ENCODE measurements at regions not wholly inside any gene's neighbourhood (a gene's known extent, or its start where the extent isn't known, plus 50 kb on each side); places are given as distances from the start of the nearest gene placed in this dataset.

DNA sequence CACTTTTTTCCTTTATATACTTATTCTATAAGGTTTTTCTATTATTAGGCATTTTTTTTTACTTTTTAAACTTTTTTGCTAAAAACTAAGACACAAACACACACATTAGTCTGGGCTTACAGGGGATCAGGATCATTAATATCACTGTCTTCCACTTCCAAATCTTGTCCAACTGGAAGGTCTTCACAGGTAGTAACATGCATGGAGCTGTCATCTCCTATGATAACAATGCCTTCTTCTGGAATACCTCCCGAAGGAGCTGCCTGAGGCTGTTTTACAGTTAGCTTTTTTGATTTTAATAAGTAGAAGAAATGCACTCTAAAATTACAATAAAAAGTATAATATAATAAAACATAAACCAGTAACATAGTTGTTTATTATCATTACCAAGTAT, 345.5 kb upstream of the PTGER4 start:
- TF ChIP-seq, protein P1, sequence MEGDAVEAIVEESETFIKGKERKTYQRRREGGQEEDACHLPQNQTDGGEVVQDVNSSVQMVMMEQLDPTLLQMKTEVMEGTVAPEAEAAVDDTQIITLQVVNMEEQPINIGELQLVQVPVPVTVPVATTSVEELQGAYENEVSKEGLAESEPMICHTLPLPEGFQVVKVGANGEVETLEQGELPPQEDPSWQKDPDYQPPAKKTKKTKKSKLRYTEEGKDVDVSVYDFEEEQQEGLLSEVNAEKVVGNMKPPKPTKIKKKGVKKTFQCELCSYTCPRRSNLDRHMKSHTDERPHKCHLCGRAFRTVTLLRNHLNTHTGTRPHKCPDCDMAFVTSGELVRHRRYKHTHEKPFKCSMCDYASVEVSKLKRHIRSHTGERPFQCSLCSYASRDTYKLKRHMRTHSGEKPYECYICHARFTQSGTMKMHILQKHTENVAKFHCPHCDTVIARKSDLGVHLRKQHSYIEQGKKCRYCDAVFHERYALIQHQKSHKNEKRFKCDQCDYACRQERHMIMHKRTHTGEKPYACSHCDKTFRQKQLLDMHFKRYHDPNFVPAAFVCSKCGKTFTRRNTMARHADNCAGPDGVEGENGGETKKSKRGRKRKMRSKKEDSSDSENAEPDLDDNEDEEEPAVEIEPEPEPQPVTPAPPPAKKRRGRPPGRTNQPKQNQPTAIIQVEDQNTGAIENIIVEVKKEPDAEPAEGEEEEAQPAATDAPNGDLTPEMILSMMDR (IDR thresholded peaks at IDR 0.05), result no peak
- no peak for TF ChIP-seq POLR2A (IDR thresholded peaks at IDR 0.05)
